MM.1S (cell line): ENCODE measurements at regions not wholly inside any gene's neighbourhood (a gene's known extent, or its start where the extent isn't known, plus 50 kb on each side); places are given as distances from the start of the nearest gene placed in this dataset.

Source experiments
- DNase-seq: peaks from one replicate; pipeline ENCODE4 v3.0.0-alpha.2; 2015
- H2AFZ ChIP-seq: fragments of 300-600 bp; sonication (generic); 2 replicates; pipeline ENCODE4 v1.6.0; 2016; ENCODE audit warnings: antibody characterized with exemption, low read length
- H3F3A ChIP-seq: fragments of 300-600 bp; sonication (generic); 2 replicates; pipeline ENCODE4 v1.6.1; 2016; ENCODE audit warnings: mild to moderate bottlenecking, antibody characterized with exemption, low read length, moderate library complexity, mixed read lengths; ENCODE audit not compliant: insufficient read depth
- H3K27ac ChIP-seq: fragments of 300-600 bp; sonication (generic); 2 replicates; pipeline ENCODE4 v1.5.1; 2016; ENCODE audit warnings: mild to moderate bottlenecking, low read length
- H3K27me3 ChIP-seq: fragments of 300-600 bp; sonication (generic); replicated peaks from 2 replicates; pipeline ENCODE4 v1.6.0; 2016; ENCODE audit warnings: low read length; ENCODE audit not compliant: insufficient read depth
- H3K36me3 ChIP-seq: fragments of 300-600 bp; sonication (generic); replicated peaks from 2 replicates; pipeline ENCODE4 v1.6.1; 2016; ENCODE audit warnings: mild to moderate bottlenecking, low read length, mixed read lengths; ENCODE audit not compliant: insufficient read depth
- H3K4me1 ChIP-seq: fragments of 300-600 bp; sonication (generic); 2 replicates; pipeline ENCODE4 v1.6.1; 2016; ENCODE audit warnings: low read length, mixed read lengths
- H3K4me2 ChIP-seq: fragments of 300-600 bp; sonication (generic); 2 replicates; pipeline ENCODE4 v1.6.0; 2016; ENCODE audit warnings: low read depth, low read length
- H3K4me3 ChIP-seq: fragments of 300-600 bp; sonication (generic); 2 replicates; pipeline ENCODE4 v1.5.1; 2016; ENCODE audit warnings: low read length, mixed read lengths
- H3K79me2 ChIP-seq: fragments of 300-600 bp; sonication (generic); 2 replicates; pipeline ENCODE4 v1.6.1; 2016; ENCODE audit warnings: mixed run types, low read length, mixed read lengths
- H3K9ac ChIP-seq: fragments of 300-600 bp; sonication (generic); 2 replicates; pipeline ENCODE4 v1.6.1; 2016; ENCODE audit warnings: low read length, mixed read lengths
- H3K9me2 ChIP-seq: fragments of 300-600 bp; sonication (generic); replicated peaks from 2 replicates; pipeline ENCODE4 v1.6.1; 2016; ENCODE audit warnings: mild to moderate bottlenecking, low read length, mixed read lengths; ENCODE audit not compliant: insufficient read depth
- H3K9me3 ChIP-seq: fragments of 300-600 bp; sonication (generic); replicated peaks from 2 replicates; pipeline ENCODE4 v1.6.1; 2016; ENCODE audit warnings: mild to moderate bottlenecking, low read length, mixed read lengths; ENCODE audit not compliant: insufficient read depth
- H4K20me1 ChIP-seq: fragments of 300-600 bp; sonication (generic); 2 replicates; pipeline ENCODE4 v1.6.1; 2016; ENCODE audit warnings: mild to moderate bottlenecking, low read length, moderate library complexity, mixed read lengths; ENCODE audit not compliant: insufficient read depth
- CTCF ChIP-seq: fragments of 300-600 bp; sonication (generic); IDR thresholded peaks from 2 replicates; pipeline ENCODE4 v1.5.1; 2016; ENCODE audit warnings: antibody characterized with exemption, low read length, mixed read lengths
- EZH2 ChIP-seq: fragments of 300-600 bp; sonication (generic); optimal IDR thresholded peaks from 2 replicates; pipeline ENCODE3; 2017; ENCODE audit warnings: low read depth, mild to moderate bottlenecking, antibody characterized with exemption, low read length, mixed read lengths
- EZH2phosphoT487 ChIP-seq: fragments of 300-600 bp; sonication (generic); IDR thresholded peaks from 2 replicates; pipeline ENCODE4 v1.6.1; 2018; ENCODE audit warnings: antibody characterized with exemption, low read length

- H4K20me1 ChIP-seq, result no peaks in the 10 kb centered on the region
- TF ChIP-seq EZH2phosphoT487 (no peak), EZH2 (no peak), CTCF (no peak)
- H3K9ac ChIP-seq, result no peak overlapping the region
- no peaks in the 10 kb centered on the region for H3K9me3 ChIP-seq
- H3K27ac ChIP-seq, result no peak overlapping the region
- DNase-seq, result no peak
- no peak overlapping the region for H2AFZ ChIP-seq
- no peak overlapping the region for H3K4me3 ChIP-seq
- H3K27me3 ChIP-seq, result peaks cover 49% of the 10 kb centered on the region
- H3K4me2 ChIP-seq, result no peak overlapping the region
- no peaks in the 10 kb centered on the region for H3K9me2 ChIP-seq
- no peaks in the 10 kb centered on the region for H3F3A ChIP-seq
- H3K79me2 ChIP-seq, result no peaks in the 10 kb centered on the region
- H3K36me3 ChIP-seq, result no peaks in the 10 kb centered on the region
- no peaks in the 10 kb centered on the region for H3K4me1 ChIP-seq
Observed at GRCh38 chr14:104366931-104367865, 212.4 kb upstream of the C14orf180 start.

- no peak for DNase-seq
- Histone ChIP-seq H3K9me3 (no peaks in the 10 kb centered on the region), H4K20me1 (no peaks in the 10 kb centered on the region), H3K27me3 (peaks cover 41% of the 10 kb centered on the region), H3K27ac (no peak overlapping the region), H3K4me3 (no peak overlapping the region), H3K9me2 (no peaks in the 10 kb centered on the region), H3F3A (no peaks in the 10 kb centered on the region), H3K36me3 (no peaks in the 10 kb centered on the region), H3K4me2 (no peak overlapping the region), H3K9ac (no peak overlapping the region), H2AFZ (no peak overlapping the region), H3K79me2 (no peaks in the 10 kb centered on the region), H3K4me1 (no peaks in the 10 kb centered on the region)
- no peak for TF ChIP-seq EZH2phosphoT487
- no peak for TF ChIP-seq EZH2
- TF ChIP-seq CTCF, result no peak
Observed at GRCh38 chr14:104367866-104368750, 211.5 kb upstream of the C14orf180 start.

- Histone ChIP-seq H3K9ac (no peak overlapping the region), H3K79me2 (no peaks in the 10 kb centered on the region), H3K27ac (no peak overlapping the region), H2AFZ (no peak overlapping the region), H3K4me3 (no peak overlapping the region), H4K20me1 (no peaks in the 10 kb centered on the region), H3K4me1 (no peaks in the 10 kb centered on the region), H3K36me3 (no peaks in the 10 kb centered on the region), H3K27me3 (peaks cover 41% of the 10 kb centered on the region), H3K9me3 (no peaks in the 10 kb centered on the region), H3K9me2 (no peaks in the 10 kb centered on the region), H3K4me2 (no peak overlapping the region), H3F3A (no peaks in the 10 kb centered on the region)
- no peak for TF ChIP-seq CTCF
- no peak for TF ChIP-seq EZH2
- TF ChIP-seq EZH2phosphoT487, result no peak
- no peak for DNase-seq
Observed at GRCh38 chr14:104368751-104369100, 210.8 kb upstream of the C14orf180 start.
